Activated CD8-positive, alpha-beta memory T cell treated with anti-CD3 and anti-CD28 coated beads for 24 hours (primary cell): ENCODE measurements at regions not wholly inside any gene's neighbourhood (a gene's known extent, or its start where the extent isn't known, plus 50 kb on each side); places are given as distances from the start of the nearest gene placed in this dataset.

ENCODE experiments used
- DNase-seq: peaks from one replicate; pipeline ENCODE4 v3.0.0-alpha.2; 2020

- no peak for DNase-seq
Measured at GRCh38 chr5:38207343-38207742, 51.0 kb upstream of the EGFLAM start.

GRCh38 chr5:38202741-38203140, 55.6 kb upstream of the EGFLAM start:
- DNase-seq = no peak

DNA sequence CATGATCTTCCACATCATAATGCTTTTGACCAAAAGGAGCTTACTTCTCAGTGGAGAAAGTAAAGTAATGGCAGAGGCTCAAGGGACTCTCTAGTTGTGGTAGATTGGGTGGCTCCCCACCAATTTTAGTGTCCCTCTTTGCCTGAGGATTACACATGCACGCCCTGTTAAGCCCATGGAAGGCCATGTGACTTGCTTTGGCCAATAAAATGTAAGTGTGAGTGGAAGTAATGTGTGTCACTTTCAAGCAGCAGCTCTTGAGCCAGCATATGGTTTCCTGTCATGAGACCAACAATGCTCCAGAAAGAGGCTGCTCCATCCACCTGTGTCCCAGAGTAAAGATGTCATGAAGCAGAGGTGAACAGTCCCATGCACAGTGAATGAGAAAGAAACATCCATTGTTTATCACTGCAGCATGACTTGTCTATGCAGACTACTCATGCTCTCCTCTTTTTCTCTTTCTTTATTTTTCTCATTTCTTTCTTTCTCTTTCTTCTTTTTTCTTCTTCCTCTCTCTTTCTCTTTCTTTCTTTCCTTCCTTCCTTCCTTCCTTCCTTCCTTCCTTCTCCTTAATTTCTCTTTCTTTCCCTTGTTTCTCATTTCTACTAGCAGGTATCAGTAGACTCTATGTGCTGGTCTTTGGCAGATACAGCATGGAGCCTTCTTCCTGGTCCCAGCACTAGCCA, 57.3 kb upstream of the EGFLAM start:
- no peak for DNase-seq

GRCh38 chr5:38197118-38197517, 61.2 kb upstream of the EGFLAM start:
- DNase-seq = no peak

DNA sequence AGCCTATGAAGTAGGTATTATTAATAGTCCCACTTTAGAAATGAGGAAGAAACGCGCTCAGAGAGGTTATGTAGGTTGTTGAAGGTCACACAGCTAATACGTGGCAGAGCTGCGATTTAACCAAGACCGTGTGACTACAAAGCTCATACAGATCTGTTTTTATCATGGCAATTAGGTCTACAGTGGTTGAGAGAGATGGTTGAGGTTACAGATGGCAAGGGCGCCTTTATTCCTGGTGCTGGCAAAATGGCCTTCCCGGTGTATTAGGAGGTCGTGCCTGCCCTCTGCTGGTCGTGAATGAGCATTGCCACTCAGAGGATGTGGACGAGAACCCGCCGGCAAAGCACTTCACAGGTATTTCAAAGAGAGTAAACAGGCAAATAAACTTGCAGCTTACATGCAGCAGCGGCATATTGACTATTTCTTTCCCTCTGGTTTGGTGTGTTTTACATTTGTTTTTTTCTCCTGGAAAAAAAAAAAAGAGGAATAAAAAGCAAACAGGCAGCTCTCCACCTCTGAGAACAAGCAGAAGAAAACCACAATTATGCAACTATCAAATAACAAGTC, 65.3 kb upstream of the EGFLAM start:
- peak; percentile 80 for DNase-seq

DNA sequence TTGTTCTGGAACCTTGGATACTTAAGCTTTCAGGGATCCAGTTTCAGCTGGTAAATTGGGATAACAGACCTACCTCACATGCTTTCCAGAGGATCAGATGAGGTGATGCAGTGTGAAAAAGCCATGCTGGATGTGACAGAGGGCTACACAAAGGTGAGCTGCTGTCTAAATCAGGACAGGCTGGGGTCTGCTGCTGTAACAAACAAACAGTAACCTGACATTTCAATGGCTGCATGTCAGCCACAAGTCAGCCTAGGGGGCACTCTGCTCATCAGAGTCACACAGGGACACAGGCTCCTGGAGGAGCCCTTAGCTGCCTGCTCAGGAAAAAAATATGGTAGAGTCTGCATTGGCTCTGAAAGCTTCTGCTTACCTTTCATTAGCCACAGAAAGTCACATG, 66.7 kb upstream of the EGFLAM start:
- no peak for DNase-seq

- DNase-seq = no peak
Measured at GRCh38 chr5:38190111-38190510, 68.2 kb upstream of the EGFLAM start.

DNA sequence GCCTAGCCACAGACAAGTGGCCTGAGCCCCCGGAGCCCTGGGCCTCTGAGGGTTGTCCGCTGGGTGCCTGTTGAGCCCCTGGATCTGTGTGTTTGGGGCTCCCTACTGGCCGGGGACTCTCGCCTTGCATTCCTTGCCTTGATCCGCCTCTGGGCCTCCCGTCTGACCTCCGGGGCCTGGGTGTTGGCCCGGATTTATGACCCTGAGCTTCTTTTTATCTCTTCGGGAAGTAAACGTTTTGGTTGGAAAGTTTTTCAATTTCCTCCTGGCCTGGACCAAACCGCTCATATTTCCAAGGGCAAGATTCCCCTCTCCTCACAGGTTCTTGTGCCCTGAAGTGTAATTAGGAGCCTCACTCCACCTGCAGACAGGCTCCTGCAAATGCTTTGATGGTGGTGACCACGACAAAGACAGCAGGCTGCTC, 69.3 kb upstream of the EGFLAM start:
- no peak for DNase-seq

GRCh38 chr5:38188591-38188990, 69.8 kb upstream of the EGFLAM start:
- DNase-seq = no peak

- DNase-seq = no peak
Measured at GRCh38 chr5:38187532-38187931, 70.8 kb upstream of the EGFLAM start.

DNA sequence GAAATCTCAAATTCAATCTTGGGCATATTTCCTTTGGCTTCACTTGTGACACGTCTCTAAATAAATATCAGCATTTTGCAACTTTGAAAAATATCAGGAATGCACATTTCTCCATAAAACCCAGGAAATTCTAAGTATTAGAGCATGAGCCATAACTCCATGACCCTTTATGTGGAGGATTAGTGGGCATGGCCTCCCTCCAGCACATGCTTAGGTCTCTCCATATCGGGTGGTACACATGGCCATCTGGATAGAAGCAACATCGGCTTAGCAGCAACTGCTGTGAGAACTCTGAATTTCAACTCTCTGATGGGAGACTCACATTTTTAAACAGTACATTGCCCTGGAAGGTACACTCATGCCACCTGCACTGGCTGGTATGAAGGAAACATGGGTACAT, 73.7 kb upstream of the EGFLAM start:
- DNase-seq = no peak

- DNase-seq = no peak
Measured at GRCh38 chr5:38182991-38183390, 75.4 kb upstream of the EGFLAM start.

DNA sequence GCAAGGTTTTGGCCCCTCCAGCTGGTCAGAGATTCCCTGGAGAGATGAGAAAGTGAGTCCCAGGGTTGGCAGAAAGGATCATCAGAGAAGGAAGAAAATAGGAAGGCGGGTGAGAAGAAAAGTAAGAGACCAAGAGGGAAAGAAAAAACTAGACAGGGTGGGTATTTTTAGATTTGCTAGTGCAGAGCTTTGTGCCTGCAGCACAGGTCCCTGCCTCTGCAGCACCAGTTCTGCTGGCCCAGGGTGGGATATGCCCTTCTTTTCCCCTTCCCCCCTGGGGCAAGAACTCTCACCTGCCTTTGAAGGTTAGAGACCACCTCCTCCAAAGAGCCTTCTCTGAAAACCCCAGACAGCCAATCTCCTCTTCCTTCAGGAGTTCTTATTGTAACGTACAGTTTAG, 90.3 kb upstream of the EGFLAM start:
- DNase-seq = no peak

DNA sequence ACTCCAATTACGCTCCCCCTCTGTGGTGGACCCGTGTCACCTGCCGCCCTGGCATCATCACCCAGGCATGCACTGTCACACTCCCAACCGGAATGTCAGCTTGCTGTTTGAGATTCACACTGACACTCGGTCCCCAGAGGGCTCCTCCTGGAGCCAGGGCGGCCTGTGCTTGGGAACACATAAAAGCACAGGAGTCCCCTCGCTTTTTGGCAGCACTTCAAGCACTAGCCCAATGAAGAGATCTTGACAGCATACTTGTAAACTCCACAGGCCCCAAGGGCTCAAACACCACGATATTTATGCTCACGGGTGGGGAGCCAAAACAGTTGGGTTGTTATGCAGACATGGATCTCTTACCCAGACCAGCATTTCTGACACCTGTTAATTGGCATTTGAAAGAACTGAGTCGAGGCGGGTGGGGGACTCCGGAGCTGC, 90.8 kb upstream of the EGFLAM start:
- DNase-seq = no peak

DNA sequence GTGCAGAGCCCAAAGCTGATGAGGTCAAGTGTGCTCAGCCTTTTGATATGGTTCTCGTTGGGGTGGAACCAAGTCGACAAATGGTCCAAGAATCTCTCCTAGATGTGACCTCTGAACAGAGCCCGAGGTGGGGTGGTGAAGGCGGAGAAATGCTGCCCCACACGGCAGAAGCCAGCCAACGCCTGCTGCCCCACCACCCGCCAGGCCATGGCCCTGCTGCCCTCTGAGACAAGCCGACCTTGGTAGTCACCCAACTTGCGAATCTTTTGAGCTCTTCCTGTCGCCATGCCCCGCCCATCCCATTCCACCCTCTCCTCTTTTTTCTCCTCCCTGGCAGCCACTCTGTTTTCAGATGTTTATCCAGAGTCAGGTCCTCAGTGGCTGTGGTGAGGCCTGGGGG, 91.5 kb upstream of the EGFLAM start:
- no peak for DNase-seq

DNA sequence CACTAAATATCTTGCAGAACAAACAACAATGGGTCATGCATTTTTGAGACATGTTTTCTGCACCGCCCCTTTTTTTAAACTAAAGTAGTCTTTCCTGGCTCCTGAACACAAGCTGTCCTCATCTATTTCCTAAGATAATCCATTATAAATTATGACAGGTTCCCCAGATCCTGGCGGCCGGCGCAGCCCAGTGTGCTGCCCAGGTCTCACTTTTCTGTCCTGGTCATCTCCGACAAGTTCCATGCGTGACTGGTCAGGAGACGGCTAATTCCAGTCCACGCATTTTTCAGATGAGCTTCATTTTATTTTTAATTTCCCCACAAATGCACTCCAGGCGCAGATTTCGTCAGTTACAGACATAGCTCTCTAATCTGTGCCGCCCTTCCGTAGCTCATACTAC, 92.9 kb upstream of the EGFLAM start:
- no peak for DNase-seq

DNA sequence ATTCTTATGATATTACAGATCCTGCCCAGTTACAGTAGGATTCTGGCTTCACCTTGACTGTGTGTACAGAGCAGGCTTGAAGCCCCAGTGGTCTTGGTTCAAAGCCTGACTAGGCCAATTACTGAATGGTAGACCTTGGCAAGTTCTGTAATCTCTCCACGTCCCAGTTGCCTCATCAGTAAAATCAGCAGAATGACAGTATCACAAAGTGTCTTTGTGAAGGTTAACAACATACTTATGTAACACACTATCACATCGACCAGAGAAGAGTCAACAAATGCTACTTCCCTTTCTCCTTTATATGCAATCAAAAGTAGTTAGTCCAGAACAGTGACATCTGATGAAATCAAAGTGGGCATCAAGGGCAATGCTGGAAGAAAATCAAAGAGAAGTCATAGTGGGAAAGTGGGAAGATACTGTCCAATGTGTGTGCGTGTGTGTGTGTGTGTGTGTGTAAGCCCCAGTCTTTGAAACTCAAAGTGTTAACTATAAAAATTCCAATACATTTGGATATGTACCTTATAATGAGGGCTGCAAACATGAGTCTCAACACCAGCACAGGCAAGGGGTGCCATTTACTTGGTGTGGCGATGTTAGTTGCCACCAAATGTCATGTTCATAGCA, 93.5 kb upstream of the EGFLAM start:
- DNase-seq = no peak

- no peak for DNase-seq
Measured at GRCh38 chr5:38163636-38164237, 94.6 kb upstream of the EGFLAM start.

GRCh38 chr5:38162625-38163024, 95.7 kb upstream of the EGFLAM start:
- no peak for DNase-seq

- DNase-seq = no peak
Measured at GRCh38 chr5:38157024-38157423, 101.3 kb upstream of the EGFLAM start.

- no peak for DNase-seq
Measured at GRCh38 chr5:38154615-38155204, 103.6 kb upstream of the EGFLAM start.

DNA sequence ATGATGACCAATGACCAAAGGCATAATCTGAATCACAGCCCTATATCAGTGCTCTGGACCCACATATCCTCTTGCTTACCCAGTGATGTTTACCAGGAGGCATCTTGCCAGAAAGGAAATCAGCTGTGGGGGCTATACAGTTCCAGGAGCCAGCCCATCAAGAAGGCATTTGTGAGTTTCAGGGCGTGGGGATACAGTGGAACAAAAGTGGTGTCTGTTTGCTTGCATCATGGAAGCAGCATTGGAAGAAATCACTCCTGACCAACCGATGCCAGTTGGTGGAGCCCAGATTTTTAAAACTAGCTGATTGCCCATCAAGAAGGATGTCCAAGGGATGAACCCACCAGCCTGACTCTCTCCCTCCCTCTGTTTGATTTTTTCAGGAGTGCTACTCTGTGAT, 106.5 kb upstream of the EGFLAM start:
- DNase-seq = no peak

GRCh38 chr5:38149815-38150195, 108.6 kb upstream of the EGFLAM start:
- DNase-seq = no peak
